Neural cell (in vitro differentiated cells): ENCODE measurements at regions not wholly inside any gene's neighbourhood (a gene's known extent, or its start where the extent isn't known, plus 50 kb on each side); places are given as distances from the start of the nearest gene placed in this dataset.
"Not testable (repeated sequence)": the region's sequence is repeated elsewhere in the genome, so short reads cannot be mapped to it uniquely, and the experiment has no call there.

Source experiments
- H2AFZ ChIP-seq: fragments of 200-600, 300-800 bp; sonication (generic), shearing (Covaris generic); 2 replicates; pipeline ENCODE4 v1.6.0; 2014; ENCODE audit warnings: low read depth, mild to moderate bottlenecking, antibody characterized with exemption, low read length, moderate library complexity
- H3F3A ChIP-seq: fragments of 200-600 bp; shearing (Covaris generic); 2 replicates; pipeline ENCODE4 v1.6.1; 2016; ENCODE audit warnings: mild to moderate bottlenecking, moderate library complexity, mixed read lengths, antibody characterized with exemption, low read length; ENCODE audit not compliant: insufficient read depth, poor library complexity, severe bottlenecking
- H3K27ac ChIP-seq: fragments of 200-600, 300-800 bp; sonication (generic), shearing (Covaris generic); 2 replicates; pipeline ENCODE4 v1.5.1; 2014; ENCODE audit warnings: mild to moderate bottlenecking, low read length, moderate library complexity
- H3K27me3 ChIP-seq: fragments of 300-800, 200-600 bp; sonication (generic), shearing (Covaris generic); 2 replicates; pipeline ENCODE4 v1.6.0; 2014; ENCODE audit warnings: mild to moderate bottlenecking, low read depth, low read length, moderate library complexity; ENCODE audit not compliant: insufficient read depth
- H3K36me3 ChIP-seq: fragments of 300-800, 200-600 bp; sonication (generic), shearing (Covaris generic); 2 replicates; pipeline ENCODE4 v1.5.1; 2014; ENCODE audit warnings: mild to moderate bottlenecking, antibody characterized with exemption, low read length, moderate library complexity; ENCODE audit not compliant: insufficient read depth
- H3K4me2 ChIP-seq: fragments of 300-800, 200-600 bp; sonication (generic), shearing (Covaris generic); 2 replicates; pipeline ENCODE4 v1.6.0; 2014; ENCODE audit warnings: mild to moderate bottlenecking, low read length
- H3K4me3 ChIP-seq: fragments of 300-800, 200-600 bp; sonication (generic), shearing (Covaris generic); 2 replicates; pipeline ENCODE4 v1.5.1; 2014; ENCODE audit warnings: mild to moderate bottlenecking, low read length, moderate library complexity
- H3K79me2 ChIP-seq: fragments of 200-600 bp; shearing (Covaris generic); replicated peaks from 2 replicates; pipeline ENCODE4 v1.6.0; 2014; ENCODE audit warnings: mild to moderate bottlenecking, low read length, moderate library complexity; ENCODE audit not compliant: insufficient read depth
- H3K9ac ChIP-seq: fragments of 300-800, 200-600 bp; sonication (generic), shearing (Covaris generic); 2 replicates; pipeline ENCODE4 v1.6.1; 2016; ENCODE audit warnings: mild to moderate bottlenecking, low read length, mixed read lengths
- H3K9me2 ChIP-seq: fragments of 200-600 bp; shearing (Covaris generic); 2 replicates; pipeline ENCODE4 v1.6.1; 2016; ENCODE audit warnings: mild to moderate bottlenecking, low read length, mixed read lengths; ENCODE audit not compliant: insufficient read depth
- H3K9me3 ChIP-seq: fragments of 200-600, 300-800 bp; sonication (generic), shearing (Covaris generic); 2 replicates; pipeline ENCODE4 v1.6.1; 2016; ENCODE audit warnings: mild to moderate bottlenecking, mixed run types, low read length, moderate library complexity, mixed read lengths
- H4K20me1 ChIP-seq: fragments of 200-600 bp; shearing (Covaris generic); 2 replicates; pipeline ENCODE4 v1.6.1; 2016; ENCODE audit warnings: mild to moderate bottlenecking, mixed run types; ENCODE audit not compliant: insufficient read depth
- CTCF ChIP-seq: fragments of 450-650 bp; IDR thresholded peaks from 2 replicates; pipeline ENCODE4 v1.5.1; 2014; ENCODE audit warnings: antibody characterized with exemption, mild to moderate bottlenecking, moderate library complexity; ENCODE audit not compliant: poor library complexity, severe bottlenecking
- EP300 ChIP-seq: fragments of 450-650 bp; conservative IDR thresholded peaks from 2 replicates; pipeline ENCODE4 v1.6.1; 2014; ENCODE audit warnings: antibody characterized with exemption, mild to moderate bottlenecking, moderate library complexity; ENCODE audit not compliant: poor library complexity, severe bottlenecking
- EZH2 ChIP-seq: fragments of 200-600, 300-800 bp; shearing (Covaris generic), sonication (generic); IDR thresholded peaks from 2 replicates; pipeline ENCODE4 v1.6.1; 2014; ENCODE audit warnings: antibody characterized with exemption, low read length, borderline replicate concordance, mild to moderate bottlenecking; ENCODE audit not compliant: insufficient read depth, poor library complexity, severe bottlenecking
- MXI1 ChIP-seq: fragments of 450-650 bp; conservative IDR thresholded peaks from 2 replicates; pipeline ENCODE4 v1.6.1; 2014; ENCODE audit warnings: antibody characterized with exemption, mild to moderate bottlenecking; ENCODE audit not compliant: poor library complexity, severe bottlenecking
- POLR2AphosphoS5 ChIP-seq: IDR thresholded peaks from 2 replicates; pipeline ENCODE4 v1.6.1; 2012
- RAD21 ChIP-seq: fragments of 450-650 bp; conservative IDR thresholded peaks from 2 replicates; pipeline ENCODE4 v1.6.1; 2014; ENCODE audit warnings: antibody characterized with exemption, mild to moderate bottlenecking, moderate library complexity
- REST ChIP-seq: IDR thresholded peaks from 2 replicates; pipeline ENCODE4 v1.6.1; 2012; ENCODE audit warnings: borderline replicate concordance
- SMC3 ChIP-seq: fragments of 450-650 bp; conservative IDR thresholded peaks from 2 replicates; pipeline ENCODE4 v1.6.1; 2014; ENCODE audit warnings: antibody characterized with exemption, mild to moderate bottlenecking, moderate library complexity; ENCODE audit not compliant: poor library complexity
- TAF1 ChIP-seq: IDR thresholded peaks from 2 replicates; pipeline ENCODE4 v1.6.1; 2012; ENCODE audit warnings: low read depth

GRCh38 chr4:25509646-25510045 is 132.6 kb downstream of the ANAPC4 start:
- Histone ChIP-seq H4K20me1 (no peaks in the 10 kb centered on the region), H3K9ac (no peak overlapping the region), H3K27ac (no peak overlapping the region), H3K9me2 (no peaks in the 10 kb centered on the region), H3K4me2 (no peak overlapping the region), H3F3A (no peaks in the 10 kb centered on the region), H3K4me3 (no peak overlapping the region), H3K36me3 (no peaks in the 10 kb centered on the region), H3K79me2 (no peaks in the 10 kb centered on the region), H3K9me3 (no peaks in the 10 kb centered on the region), H2AFZ (no peak overlapping the region), H3K27me3 (no peaks in the 10 kb centered on the region)
- TF ChIP-seq RAD21 = no peak
- no peak for TF ChIP-seq TAF1
- TF ChIP-seq POLR2AphosphoS5 = no peak
- TF ChIP-seq EP300 = no peak
- no peak for TF ChIP-seq CTCF
- TF ChIP-seq SMC3 = no peak
- TF ChIP-seq MXI1 = no peak
- no peak for TF ChIP-seq EZH2
- TF ChIP-seq REST = no peak

GRCh38 chr4:25511823-25512222 is 134.8 kb downstream of the ANAPC4 start:
- H2AFZ ChIP-seq, H3K27ac ChIP-seq, H3K4me3 ChIP-seq: not testable (repeated sequence)

GRCh38 chr4:25513814-25514213 is 136.8 kb downstream of the ANAPC4 start:
- H3K36me3 ChIP-seq = no peaks in the 10 kb centered on the region
- no peak overlapping the region for H2AFZ ChIP-seq
- H3K4me3 ChIP-seq = no peak overlapping the region
- no peaks in the 10 kb centered on the region for H4K20me1 ChIP-seq
- no peaks in the 10 kb centered on the region for H3K79me2 ChIP-seq
- H3F3A ChIP-seq = no peaks in the 10 kb centered on the region
- H3K27me3 ChIP-seq = no peaks in the 10 kb centered on the region
- no peak overlapping the region for H3K4me2 ChIP-seq
- no peaks in the 10 kb centered on the region for H3K9me3 ChIP-seq
- no peak overlapping the region for H3K27ac ChIP-seq
- no peak overlapping the region for H3K9ac ChIP-seq
- H3K9me2 ChIP-seq = no peaks in the 10 kb centered on the region
- TF ChIP-seq MXI1 (no peak), REST (no peak), TAF1 (no peak), EP300 (no peak), EZH2 (no peak), SMC3 (no peak), POLR2AphosphoS5 (no peak), CTCF (no peak), RAD21 (no peak)

More at GRCh38 chr4:25511823-25512222, 134.8 kb downstream of the ANAPC4 start:
- not testable (repeated sequence) for H4K20me1 ChIP-seq, H3K4me2 ChIP-seq, H3K79me2 ChIP-seq, H3K9ac ChIP-seq, H3K27me3 ChIP-seq, H3K9me2 ChIP-seq, H3F3A ChIP-seq, H3K9me3 ChIP-seq, H3K36me3 ChIP-seq
